Stimulated activated effector memory CD8-positive, alpha-beta T cell treated with anti-CD3 and anti-CD28 coated beads, Interleukin-12 subunit alpha, Interleukin-12 subunit beta, amount 100 ng/mL, for 72 hours (primary cell): ENCODE measurements at regions not wholly inside any gene's neighbourhood (a gene's known extent, or its start where the extent isn't known, plus 50 kb on each side); places are given as distances from the start of the nearest gene placed in this dataset.
"Not testable (repeated sequence)": the region's sequence is repeated elsewhere in the genome, so short reads cannot be mapped to it uniquely, and the experiment has no call there.

ENCODE experiments used
- ATAC-seq: fragments of 150-1000 bp; cut with Tn5 transposase; 2 replicates; pipeline ENCODE4 v1.10.0; 2021
- DNase-seq, 2 donors: peaks; one replicate each; pipeline ENCODE4 v3.0.0; 2021 to 2022; ENCODE audit warnings: low spot score in 2 of 2
- H3K27ac Mint-ChIP-seq: one replicate; pipeline ENCODE4 v1.8.0; 2022; ENCODE audit warnings: mild to moderate bottlenecking, mixed read lengths
- H3K36me3 Mint-ChIP-seq: one replicate; pipeline ENCODE4 v1.8.0; 2022; ENCODE audit warnings: mild to moderate bottlenecking, mixed read lengths
- H3K4me1 Mint-ChIP-seq: one replicate; pipeline ENCODE4 v1.8.0; 2022; ENCODE audit warnings: mixed read lengths
- H3K4me3 Mint-ChIP-seq: one replicate; pipeline ENCODE4 v1.8.0; 2022; ENCODE audit warnings: mild to moderate bottlenecking, mixed read lengths
- H3K9me3 Mint-ChIP-seq: one replicate; pipeline ENCODE4 v1.8.0; 2022; ENCODE audit warnings: mixed read lengths

GRCh38 chr16:48971571-48972077, 310.0 kb downstream of the CBLN1 start:
- H3K4me1 Mint-ChIP-seq: no peaks in the 10 kb centered on the region
- H3K36me3 Mint-ChIP-seq: no peaks in the 10 kb centered on the region
- DNase-seq (no peak), ATAC-seq (peak; percentile 36)
- H3K4me3 Mint-ChIP-seq: no peak overlapping the region
- H3K9me3 Mint-ChIP-seq: no peaks in the 10 kb centered on the region
- H3K27ac Mint-ChIP-seq: no peak overlapping the region

DNA sequence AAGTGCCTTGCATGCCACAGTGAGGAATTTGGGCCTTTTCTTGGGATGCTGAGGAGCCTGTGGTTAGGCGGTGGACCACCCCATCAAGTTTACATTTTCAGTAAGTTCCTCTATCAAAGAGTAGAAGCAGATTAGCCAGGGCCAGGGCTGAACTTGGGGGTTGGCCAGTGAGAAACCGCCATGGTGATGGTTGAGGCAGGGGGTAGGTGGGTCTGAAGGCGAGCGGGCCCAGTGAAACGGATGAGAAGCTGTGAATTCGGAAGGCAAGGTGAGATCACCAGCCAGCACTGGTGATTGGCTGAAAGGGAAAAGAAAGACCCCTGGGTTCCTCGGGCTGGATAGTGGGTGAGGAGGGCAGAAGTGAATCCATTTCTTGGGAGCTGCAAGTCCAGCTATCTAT, 311.4 kb downstream of the CBLN1 start:
- H3K4me3 Mint-ChIP-seq: no peak overlapping the region

DNA sequence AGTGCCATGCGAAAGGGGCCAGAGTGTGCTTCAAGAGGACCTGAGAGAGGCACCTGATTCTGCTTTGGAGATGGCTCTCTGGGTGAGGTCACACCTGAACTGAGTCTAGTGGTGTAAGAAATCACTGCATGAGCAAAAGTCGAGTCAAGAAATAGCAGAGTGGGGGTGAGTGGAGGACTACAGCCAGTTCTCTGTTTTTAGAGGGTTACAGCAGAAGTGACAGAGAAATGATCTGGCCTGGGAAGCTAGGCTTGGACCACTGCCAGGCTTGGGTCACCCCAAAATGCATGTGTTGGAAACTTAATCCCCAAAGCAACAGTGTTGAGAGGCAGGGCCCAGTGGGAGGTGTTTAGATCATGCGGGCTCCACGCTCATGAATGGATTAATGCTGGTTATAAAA, 312.0 kb downstream of the CBLN1 start:
- Mint-ChIP-seq H3K9me3 (no peaks in the 10 kb centered on the region), H3K27ac (no peak overlapping the region), H3K4me3 (no peak overlapping the region), H3K36me3 (no peaks in the 10 kb centered on the region), H3K4me1 (no peaks in the 10 kb centered on the region)
- ATAC-seq (no peak), DNase-seq (no peak)

More for the DNA sequence above, 311.4 kb downstream of the CBLN1 start:
- no peak for ATAC-seq
- Mint-ChIP-seq H3K4me1 (no peaks in the 10 kb centered on the region), H3K9me3 (no peaks in the 10 kb centered on the region), H3K27ac (peak overlapping the region; percentile 55), H3K36me3 (no peaks in the 10 kb centered on the region)
- no peak for DNase-seq

- Mint-ChIP-seq H3K27ac (no peak overlapping the region), H3K9me3 (no peaks in the 10 kb centered on the region), H3K4me3 (no peak overlapping the region), H3K36me3 (no peaks in the 10 kb centered on the region), H3K4me1 (no peaks in the 10 kb centered on the region)
- DNase-seq (no peak), ATAC-seq (no peak)
These were observed 316.3 kb downstream of the CBLN1 start for GRCh38 chr16:48965386-48965785.

GRCh38 chr16:48963901-48964615, 317.6 kb downstream of the CBLN1 start:
- ATAC-seq (no peak), DNase-seq (no peak)
- Mint-ChIP-seq H3K27ac (no peak overlapping the region), H3K4me1 (no peaks in the 10 kb centered on the region), H3K36me3 (no peaks in the 10 kb centered on the region), H3K9me3 (no peaks in the 10 kb centered on the region), H3K4me3 (no peak overlapping the region)

DNA sequence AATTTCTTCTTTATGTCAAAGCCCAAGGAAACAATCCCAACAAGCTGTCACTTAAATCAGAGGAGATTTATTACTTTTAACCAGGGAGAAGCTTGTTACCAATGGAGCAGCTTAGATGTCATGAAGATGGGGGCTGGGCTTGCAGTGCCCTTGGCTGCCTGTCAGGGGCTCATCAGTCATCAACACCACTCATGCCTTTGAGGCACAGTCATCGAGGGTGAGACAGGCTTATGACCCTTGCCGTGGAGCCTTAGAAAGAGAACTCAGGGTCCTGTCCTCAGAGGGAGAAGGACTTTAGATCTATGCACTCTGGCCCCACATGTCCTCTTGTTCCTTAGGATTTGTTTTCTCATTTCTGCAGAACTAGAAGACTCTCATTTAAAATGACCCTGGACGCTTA, 318.3 kb downstream of the CBLN1 start:
- DNase-seq: no peak

GRCh38 chr16:48961546-48961945, 320.1 kb downstream of the CBLN1 start:
- Mint-ChIP-seq H3K36me3 (no peaks in the 10 kb centered on the region), H3K27ac (no peak overlapping the region), H3K4me1 (no peaks in the 10 kb centered on the region), H3K9me3 (no peaks in the 10 kb centered on the region), H3K4me3 (no peak overlapping the region)
- DNase-seq (no peak), ATAC-seq (no peak)

More for the DNA sequence above, 318.3 kb downstream of the CBLN1 start:
- Mint-ChIP-seq H3K27ac (no peak overlapping the region), H3K36me3 (no peaks in the 10 kb centered on the region), H3K9me3 (no peaks in the 10 kb centered on the region), H3K4me1 (no peaks in the 10 kb centered on the region), H3K4me3 (no peak overlapping the region)
- no peak for ATAC-seq

GRCh38 chr16:48960830-48961229, 320.8 kb downstream of the CBLN1 start:
- H3K36me3 Mint-ChIP-seq: no peaks in the 10 kb centered on the region
- no peak overlapping the region for H3K27ac Mint-ChIP-seq
- H3K4me1 Mint-ChIP-seq: no peaks in the 10 kb centered on the region
- DNase-seq (no peak), ATAC-seq (no peak)
- no peaks in the 10 kb centered on the region for H3K9me3 Mint-ChIP-seq
- H3K4me3 Mint-ChIP-seq: no peak overlapping the region

DNA sequence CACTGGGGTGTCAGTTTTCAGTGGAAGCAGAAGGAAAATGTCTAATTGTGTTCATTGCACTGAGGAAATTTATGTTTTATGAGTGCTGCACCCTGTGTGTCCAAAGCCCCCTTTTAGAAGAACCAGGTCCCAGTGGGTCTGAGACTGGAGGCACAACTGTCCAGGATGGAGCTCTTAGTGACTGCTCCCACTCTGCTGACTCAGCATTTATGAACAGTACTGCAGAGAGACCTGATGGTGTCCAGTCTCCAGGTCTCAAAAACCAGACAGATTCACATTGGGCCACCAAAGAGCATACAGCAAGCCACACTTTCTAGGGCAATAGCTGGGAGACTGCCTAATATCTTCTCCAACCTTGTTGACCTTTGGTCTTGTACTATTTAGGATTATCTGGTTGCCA, 321.9 kb downstream of the CBLN1 start:
- Mint-ChIP-seq H3K27ac (no peak overlapping the region), H3K36me3 (no peaks in the 10 kb centered on the region), H3K4me3 (no peak overlapping the region), H3K9me3 (peaks cover 3% of the 10 kb centered on the region), H3K4me1 (no peaks in the 10 kb centered on the region)
- ATAC-seq (no peak), DNase-seq (no peak)

GRCh38 chr16:48959204-48959603, 322.4 kb downstream of the CBLN1 start:
- ATAC-seq: no peak
- DNase-seq: no peak

GRCh38 chr16:48958681-48959080, 323.0 kb downstream of the CBLN1 start:
- Mint-ChIP-seq H3K36me3 (no peaks in the 10 kb centered on the region), H3K4me1 (no peaks in the 10 kb centered on the region), H3K4me3 (no peak overlapping the region), H3K27ac (no peak overlapping the region), H3K9me3 (peaks cover 5% of the 10 kb centered on the region)
- ATAC-seq (no peak), DNase-seq (no peak)

More at GRCh38 chr16:48959204-48959603, 322.4 kb downstream of the CBLN1 start:
- no peak overlapping the region for H3K27ac Mint-ChIP-seq
- no peaks in the 10 kb centered on the region for H3K4me1 Mint-ChIP-seq
- H3K36me3 Mint-ChIP-seq: no peaks in the 10 kb centered on the region
- no peak overlapping the region for H3K4me3 Mint-ChIP-seq
- peaks cover 3% of the 10 kb centered on the region for H3K9me3 Mint-ChIP-seq

DNA sequence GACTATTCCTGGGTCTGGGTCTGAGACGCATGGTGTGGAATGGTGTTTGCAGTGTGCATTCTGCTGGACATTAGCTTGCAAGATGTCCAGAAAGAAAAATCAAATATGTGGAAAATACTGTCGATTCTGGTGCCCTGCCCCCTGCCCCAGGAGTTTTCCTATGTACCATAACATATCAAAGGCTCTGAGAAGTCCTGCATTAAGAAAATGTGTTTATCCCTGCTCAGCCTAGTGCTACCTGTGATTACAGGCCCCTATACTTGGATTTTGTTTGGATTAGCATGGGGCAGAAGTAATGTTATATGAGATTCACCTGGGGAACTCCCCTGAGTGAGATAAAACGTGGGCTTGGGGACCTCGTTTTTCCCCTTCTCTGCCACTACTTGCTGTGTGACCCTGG, 325.0 kb downstream of the CBLN1 start:
- H3K9me3 Mint-ChIP-seq: peaks cover 5% of the 10 kb centered on the region
- no peak for ATAC-seq
- no peaks in the 10 kb centered on the region for H3K36me3 Mint-ChIP-seq
- no peak overlapping the region for H3K27ac Mint-ChIP-seq
- no peak for DNase-seq
- no peaks in the 10 kb centered on the region for H3K4me1 Mint-ChIP-seq
- H3K4me3 Mint-ChIP-seq: no peak overlapping the region

GRCh38 chr16:48955837-48956236, 325.8 kb downstream of the CBLN1 start:
- Mint-ChIP-seq H3K27ac (no peak overlapping the region), H3K36me3 (no peaks in the 10 kb centered on the region), H3K4me3 (no peak overlapping the region), H3K9me3 (peaks cover 5% of the 10 kb centered on the region), H3K4me1 (no peaks in the 10 kb centered on the region)
- DNase-seq (no peak), ATAC-seq (no peak)

GRCh38 chr16:48951621-48952125, 330.0 kb downstream of the CBLN1 start:
- not testable (repeated sequence) for H3K4me3 Mint-ChIP-seq, DNase-seq, H3K36me3 Mint-ChIP-seq, H3K4me1 Mint-ChIP-seq, H3K27ac Mint-ChIP-seq, ATAC-seq
- peaks cover 10% of the 10 kb centered on the region for H3K9me3 Mint-ChIP-seq

- Mint-ChIP-seq H3K27ac (no peak overlapping the region), H3K4me3 (no peak overlapping the region), H3K4me1 (no peaks in the 10 kb centered on the region), H3K36me3 (no peaks in the 10 kb centered on the region), H3K9me3 (peaks cover 8% of the 10 kb centered on the region)
- DNase-seq: no peak
- no peak for ATAC-seq
These were observed 331.5 kb downstream of the CBLN1 start for GRCh38 chr16:48950184-48950583.

DNA sequence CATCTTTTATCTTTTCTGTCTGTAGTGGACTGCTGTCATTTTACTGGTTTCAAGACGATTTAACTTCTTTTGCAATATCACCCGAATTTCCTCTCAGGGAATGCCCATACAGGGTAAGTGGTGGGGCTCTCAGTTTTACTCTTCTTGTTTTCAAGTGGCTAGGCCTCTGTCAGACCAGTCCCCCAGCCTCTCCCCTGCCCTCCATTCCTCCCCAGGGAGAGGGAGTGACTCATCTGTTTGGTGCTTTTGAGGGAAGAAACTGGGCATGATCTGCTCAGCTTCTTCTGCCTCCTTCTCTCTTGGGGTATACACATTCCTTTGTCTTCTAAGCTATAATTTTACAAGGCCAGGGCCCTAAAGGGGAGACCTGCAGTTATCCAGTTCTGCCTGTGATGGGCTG, 332.0 kb downstream of the CBLN1 start:
- Mint-ChIP-seq H3K9me3 (peaks cover 8% of the 10 kb centered on the region), H3K4me3 (no peak overlapping the region), H3K36me3 (no peaks in the 10 kb centered on the region), H3K27ac (no peak overlapping the region), H3K4me1 (no peaks in the 10 kb centered on the region)
- ATAC-seq (no peak), DNase-seq (no peak)
